Astrocyte (in vitro differentiated cells and primary cell): ENCODE measurements at regions not wholly inside any gene's neighbourhood (a gene's known extent, or its start where the extent isn't known, plus 50 kb on each side); places are given as distances from the start of the nearest gene placed in this dataset.

Source experiments
- DNase-seq: peaks from one replicate; pipeline ENCODE4 v3.0.0-alpha.2; 2010; ENCODE audit warnings: low read depth
- FAIRE-seq: peaks from 2 replicates; lab custom pipeline; 2011; peaks lifted over from hg19 to GRCh38; lab: Jason Lieb, UNC
- H2AFZ ChIP-seq: 2 replicates; pipeline ENCODE4 v1.6.0; 2012; ENCODE audit warnings: low read depth, low read length, inconsistent platforms
- H3K27ac ChIP-seq: 2 replicates; pipeline ENCODE4 v1.5.1; 2011; ENCODE audit warnings: low read depth, low read length, inconsistent platforms
- H3K27me3 ChIP-seq: 2 replicates; pipeline ENCODE4 v1.6.0; 2011; ENCODE audit warnings: low read length, inconsistent platforms; ENCODE audit not compliant: insufficient read depth
- H3K36me3 ChIP-seq: 2 replicates; pipeline ENCODE4 v1.5.1; 2011; ENCODE audit warnings: low read length, inconsistent platforms; ENCODE audit not compliant: insufficient read depth
- H3K4me1 ChIP-seq: 2 replicates; pipeline ENCODE4 v1.5.1; 2011; ENCODE audit warnings: low read length, inconsistent platforms; ENCODE audit not compliant: insufficient read depth
- H3K4me2 ChIP-seq: 2 replicates; pipeline ENCODE4 v1.6.0; 2012; ENCODE audit warnings: low read length, inconsistent platforms
- H3K4me3 ChIP-seq: 2 replicates; pipeline ENCODE4 v1.5.1; 2011; ENCODE audit warnings: low read depth, mild to moderate bottlenecking, low read length, inconsistent platforms; ENCODE audit not compliant: insufficient read depth
- H3K79me2 ChIP-seq: 2 replicates; pipeline ENCODE4 v1.6.0; 2012; ENCODE audit warnings: mild to moderate bottlenecking, low read length, inconsistent platforms; ENCODE audit not compliant: insufficient read depth
- H3K9ac ChIP-seq: 2 replicates; pipeline ENCODE4 v1.6.0; 2012; ENCODE audit warnings: mild to moderate bottlenecking, low read length, inconsistent platforms
- H3K9me3 ChIP-seq: 2 replicates; pipeline ENCODE4 v1.5.1; 2012; ENCODE audit warnings: low read depth, mild to moderate bottlenecking, low read length, inconsistent platforms; ENCODE audit not compliant: insufficient read depth
- H4K20me1 ChIP-seq: 2 replicates; pipeline ENCODE4 v1.6.0; 2012; ENCODE audit warnings: low read length, inconsistent platforms; ENCODE audit not compliant: insufficient read depth
- H3K27ac Mint-ChIP-seq: one replicate; pipeline ENCODE4 v1.8.0; 2021; ENCODE audit warnings: mild to moderate bottlenecking, mixed read lengths; ENCODE audit not compliant: unreplicated experiment
- H3K27me3 Mint-ChIP-seq: one replicate; pipeline ENCODE4 v1.8.0; 2021; ENCODE audit warnings: low read depth, mixed read lengths; ENCODE audit not compliant: unreplicated experiment
- H3K36me3 Mint-ChIP-seq: one replicate; pipeline ENCODE4 v1.8.0; 2021; ENCODE audit warnings: low read depth, mixed read lengths; ENCODE audit not compliant: unreplicated experiment
- H3K4me1 Mint-ChIP-seq: one replicate; pipeline ENCODE4 v1.8.0; 2021; ENCODE audit warnings: low read depth, mixed read lengths; ENCODE audit not compliant: unreplicated experiment
- H3K4me3 Mint-ChIP-seq: one replicate; pipeline ENCODE4 v1.8.0; 2021; ENCODE audit warnings: mild to moderate bottlenecking, moderate library complexity, mixed read lengths; ENCODE audit not compliant: unreplicated experiment
- H3K9me3 Mint-ChIP-seq: one replicate; pipeline ENCODE4 v1.8.0; 2021; ENCODE audit warnings: mild to moderate bottlenecking, mixed read lengths; ENCODE audit not compliant: unreplicated experiment
- EZH2 ChIP-seq: IDR thresholded peaks from 2 replicates; pipeline ENCODE4 v1.6.1; 2012; ENCODE audit warnings: mild to moderate bottlenecking, low read length, inconsistent platforms; ENCODE audit not compliant: insufficient read depth
- TF ChIP-seq, protein P1 (sequence below): IDR thresholded peaks from 2 replicates; pipeline ENCODE4 v1.5.1; 2011; ENCODE audit warnings: low read depth, mild to moderate bottlenecking, inconsistent platforms, low read length, moderate library complexity; ENCODE audit not compliant: insufficient read depth

DNA sequence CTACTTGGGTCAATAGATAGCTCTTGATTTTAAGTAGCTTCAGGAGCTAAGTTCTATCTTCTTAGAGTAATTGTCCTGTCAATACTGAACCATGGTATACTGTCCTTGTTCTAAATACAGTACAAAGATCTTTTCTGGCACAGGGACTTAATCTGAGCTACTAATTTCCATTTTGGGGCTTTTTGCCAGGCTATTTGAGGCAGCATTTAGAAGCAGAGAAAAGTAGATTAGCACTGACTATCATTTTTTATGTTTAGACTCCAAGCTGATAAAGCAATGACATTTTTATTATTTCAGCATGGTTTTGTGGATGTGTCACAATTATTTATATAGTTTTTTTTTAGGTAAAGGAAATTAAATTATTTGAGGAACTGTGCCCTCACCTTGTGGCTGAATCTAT, 163.2 kb downstream of the FAT3 start:
- H3K4me3 Mint-ChIP-seq = no peak overlapping the region

DNA sequence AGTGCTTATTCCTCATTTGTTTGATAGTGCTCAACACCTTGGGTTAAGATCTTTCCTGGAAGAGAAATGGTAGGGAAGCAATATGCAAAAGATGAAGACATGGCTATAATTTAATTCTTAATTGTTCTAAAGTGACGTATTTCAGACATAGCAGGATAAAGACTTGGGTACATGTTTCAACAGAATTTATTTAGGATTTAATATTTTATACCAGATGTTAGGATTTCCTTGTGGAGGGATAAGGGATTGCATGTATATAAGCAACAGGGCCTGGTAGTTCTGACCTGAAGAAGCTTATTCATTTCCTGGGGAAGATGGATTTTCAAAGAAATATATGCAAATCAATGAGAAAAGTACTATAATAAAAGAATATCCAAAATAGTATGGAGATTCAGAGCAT, 163.8 kb downstream of the FAT3 start:
- H3K36me3 Mint-ChIP-seq = no peaks in the 10 kb centered on the region
- Histone ChIP-seq H4K20me1 (no peaks in the 10 kb centered on the region), H3K27me3 (no peaks in the 10 kb centered on the region), H3K4me3 (no peak overlapping the region), H2AFZ (no peak overlapping the region), H3K9me3 (no peaks in the 10 kb centered on the region), H3K79me2 (no peaks in the 10 kb centered on the region), H3K27ac (no peak overlapping the region), H3K4me2 (no peak overlapping the region), H3K9ac (no peak overlapping the region), H3K4me1 (peaks cover 15% of the 10 kb centered on the region), H3K36me3 (no peaks in the 10 kb centered on the region)
- H3K4me1 Mint-ChIP-seq = peaks cover 46% of the 10 kb centered on the region
- no peak overlapping the region for H3K4me3 Mint-ChIP-seq
- no peaks in the 10 kb centered on the region for H3K27me3 Mint-ChIP-seq
- FAIRE-seq (no peak), DNase-seq (no peak)
- H3K9me3 Mint-ChIP-seq = no peaks in the 10 kb centered on the region
- TF ChIP-seq, protein P1, sequence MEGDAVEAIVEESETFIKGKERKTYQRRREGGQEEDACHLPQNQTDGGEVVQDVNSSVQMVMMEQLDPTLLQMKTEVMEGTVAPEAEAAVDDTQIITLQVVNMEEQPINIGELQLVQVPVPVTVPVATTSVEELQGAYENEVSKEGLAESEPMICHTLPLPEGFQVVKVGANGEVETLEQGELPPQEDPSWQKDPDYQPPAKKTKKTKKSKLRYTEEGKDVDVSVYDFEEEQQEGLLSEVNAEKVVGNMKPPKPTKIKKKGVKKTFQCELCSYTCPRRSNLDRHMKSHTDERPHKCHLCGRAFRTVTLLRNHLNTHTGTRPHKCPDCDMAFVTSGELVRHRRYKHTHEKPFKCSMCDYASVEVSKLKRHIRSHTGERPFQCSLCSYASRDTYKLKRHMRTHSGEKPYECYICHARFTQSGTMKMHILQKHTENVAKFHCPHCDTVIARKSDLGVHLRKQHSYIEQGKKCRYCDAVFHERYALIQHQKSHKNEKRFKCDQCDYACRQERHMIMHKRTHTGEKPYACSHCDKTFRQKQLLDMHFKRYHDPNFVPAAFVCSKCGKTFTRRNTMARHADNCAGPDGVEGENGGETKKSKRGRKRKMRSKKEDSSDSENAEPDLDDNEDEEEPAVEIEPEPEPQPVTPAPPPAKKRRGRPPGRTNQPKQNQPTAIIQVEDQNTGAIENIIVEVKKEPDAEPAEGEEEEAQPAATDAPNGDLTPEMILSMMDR = peak; percentile 31
- TF ChIP-seq EZH2 = no peak
- H3K27ac Mint-ChIP-seq = no peak overlapping the region

More for the DNA sequence above, 163.2 kb downstream of the FAT3 start:
- no peak overlapping the region for H3K9ac ChIP-seq
- H3K27me3 ChIP-seq = no peaks in the 10 kb centered on the region
- no peak overlapping the region for H3K4me3 ChIP-seq
- H3K27ac Mint-ChIP-seq = no peak overlapping the region
- H3K4me1 Mint-ChIP-seq = peaks cover 49% of the 10 kb centered on the region
- no peak overlapping the region for H3K4me2 ChIP-seq
- no peaks in the 10 kb centered on the region for H3K36me3 Mint-ChIP-seq
- peaks cover 20% of the 10 kb centered on the region for H3K4me1 ChIP-seq
- DNase-seq (no peak), FAIRE-seq (no peak)
- H4K20me1 ChIP-seq = no peaks in the 10 kb centered on the region
- no peaks in the 10 kb centered on the region for H3K27me3 Mint-ChIP-seq
- no peaks in the 10 kb centered on the region for H3K9me3 Mint-ChIP-seq
- H2AFZ ChIP-seq = no peak overlapping the region
- H3K36me3 ChIP-seq = no peaks in the 10 kb centered on the region
- H3K27ac ChIP-seq = no peak overlapping the region
- TF ChIP-seq, protein P1 = no peak
- no peak for TF ChIP-seq EZH2
- H3K9me3 ChIP-seq = no peaks in the 10 kb centered on the region
- H3K79me2 ChIP-seq = no peaks in the 10 kb centered on the region

DNA sequence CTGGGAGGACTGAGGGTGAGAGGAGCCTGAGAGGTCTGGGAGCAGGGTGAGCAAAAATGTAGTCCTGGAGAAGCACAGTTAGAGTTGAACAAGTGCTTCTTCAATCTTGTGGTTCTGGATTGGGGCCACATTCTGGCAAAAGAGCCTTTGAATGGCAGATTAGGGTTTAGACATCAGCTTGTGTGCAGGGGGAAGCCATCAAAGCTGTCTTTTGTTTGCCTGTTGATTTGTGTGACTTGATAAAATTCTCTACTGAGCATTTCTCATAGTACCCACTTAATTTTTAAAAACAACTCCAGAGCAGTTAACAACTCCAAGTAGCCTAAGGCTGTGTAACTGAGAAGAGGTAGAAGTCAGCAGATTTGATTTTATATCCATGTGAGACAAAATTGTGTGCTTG, 166.2 kb downstream of the FAT3 start:
- no peak for TF ChIP-seq EZH2
- TF ChIP-seq, protein P1 = no peak
- H3K4me1 ChIP-seq = no peaks in the 10 kb centered on the region
- no peak overlapping the region for H3K27ac Mint-ChIP-seq
- H3K4me3 ChIP-seq = no peak overlapping the region
- no peak overlapping the region for H3K9ac ChIP-seq
- no peaks in the 10 kb centered on the region for H3K79me2 ChIP-seq
- no peaks in the 10 kb centered on the region for H3K27me3 ChIP-seq
- peaks cover 29% of the 10 kb centered on the region for H3K4me1 Mint-ChIP-seq
- no peaks in the 10 kb centered on the region for H3K36me3 Mint-ChIP-seq
- no peak overlapping the region for H3K27ac ChIP-seq
- H3K4me2 ChIP-seq = no peak overlapping the region
- H3K9me3 Mint-ChIP-seq = no peaks in the 10 kb centered on the region
- H3K9me3 ChIP-seq = no peaks in the 10 kb centered on the region
- H3K36me3 ChIP-seq = no peaks in the 10 kb centered on the region
- H3K27me3 Mint-ChIP-seq = no peaks in the 10 kb centered on the region
- no peak overlapping the region for H3K4me3 Mint-ChIP-seq
- FAIRE-seq (no peak), DNase-seq (no peak)
- no peaks in the 10 kb centered on the region for H4K20me1 ChIP-seq
- no peak overlapping the region for H2AFZ ChIP-seq
